Activated CD8-positive, alpha-beta T cell treated with anti-CD3 and anti-CD28 coated beads for 36 hours (primary cell): ENCODE measurements at regions not wholly inside any gene's neighbourhood (a gene's known extent, or its start where the extent isn't known, plus 50 kb on each side); places are given as distances from the start of the nearest gene placed in this dataset.

Experiments used
- ATAC-seq: fragments of 200-7000 bp; cut with Tn5 transposase; one replicate; pipeline ENCODE4 v1.10.0; 2021; ENCODE audit warnings: mild to moderate bottlenecking, moderate library complexity
- CTCF ChIA-PET: fragments of 350-600 bp; sonication (Branson Sonifier 250); formaldehyde crosslinking; loops from one replicate; lab custom pipeline; 2021; ENCODE audit warnings: antibody characterized with exemption; lab: Charles Lee
- POLR2A ChIA-PET: fragments of 350-600 bp; sonication (Branson Sonifier 250); formaldehyde crosslinking; loops from one replicate; lab custom pipeline; 2021; ENCODE audit warnings: antibody characterized with exemption; lab: Charles Lee
- DNase-seq: peaks from one replicate; pipeline ENCODE4 v3.0.0-alpha.2; 2020
- H3K27ac Mint-ChIP-seq: one replicate; pipeline ENCODE4 v1.8.0; 2021; ENCODE audit warnings: mild to moderate bottlenecking, mixed read lengths
- H3K27me3 Mint-ChIP-seq: one replicate; pipeline ENCODE4 v1.8.0; 2021; ENCODE audit warnings: mixed read lengths
- H3K36me3 Mint-ChIP-seq: one replicate; pipeline ENCODE4 v1.8.0; 2021; ENCODE audit warnings: low read depth, mixed read lengths
- H3K4me1 Mint-ChIP-seq: one replicate; pipeline ENCODE4 v1.8.0; 2021; ENCODE audit warnings: low read depth, mixed read lengths
- H3K4me3 Mint-ChIP-seq: one replicate; pipeline ENCODE4 v1.8.0; 2021; ENCODE audit warnings: mild to moderate bottlenecking, moderate library complexity, mixed read lengths
- H3K9me3 Mint-ChIP-seq: one replicate; pipeline ENCODE4 v1.8.0; 2021; ENCODE audit warnings: mixed read lengths
- intact Hi-C: fragments of 100-400 bp; cut with micrococcal nuclease; formaldehyde crosslinking; loops from one replicate; pipeline ENCODE4 v1.10.0; 2022
- TF ChIP-seq, protein P1 (sequence below): fragments of 200-600 bp; IDR thresholded peaks from one replicate; pipeline ENCODE4 v1.8.0; 2022; ENCODE audit warnings: antibody characterized with exemption, mild to moderate bottlenecking

DNA sequence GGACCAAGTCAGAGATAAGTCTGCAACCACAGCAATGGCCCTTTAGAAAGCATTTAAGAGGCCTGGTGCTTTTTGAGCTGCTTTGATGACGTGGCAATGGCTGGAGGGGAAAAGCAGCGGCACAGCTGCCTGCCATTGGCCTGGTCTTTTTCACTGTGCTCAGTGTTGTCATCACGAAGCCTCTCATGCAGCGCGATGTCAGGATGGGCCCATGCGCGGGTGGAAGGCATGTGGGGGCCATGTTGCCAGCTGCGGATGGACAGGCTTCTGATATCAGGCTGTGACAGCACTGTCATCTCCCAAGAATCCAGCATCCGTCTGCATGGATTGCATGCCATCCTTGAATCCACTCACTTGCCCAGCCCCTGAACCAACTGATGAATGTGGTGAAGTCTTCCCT lies 204.5 kb downstream of the ACKR3 start:
- no peaks in the 10 kb centered on the region for H3K4me1 Mint-ChIP-seq
- POLR2A ChIA-PET, result no interaction called here
- intact Hi-C loops, result no loop called here
- CTCF ChIA-PET, result no interaction called here
- ATAC-seq (no peak), DNase-seq (no peak)
- H3K27me3 Mint-ChIP-seq, result peaks cover 2% of the 10 kb centered on the region
- no peaks in the 10 kb centered on the region for H3K36me3 Mint-ChIP-seq
- H3K9me3 Mint-ChIP-seq, result no peaks in the 10 kb centered on the region
- no peak overlapping the region for H3K4me3 Mint-ChIP-seq
- H3K27ac Mint-ChIP-seq, result no peak overlapping the region
- TF ChIP-seq, protein P1, sequence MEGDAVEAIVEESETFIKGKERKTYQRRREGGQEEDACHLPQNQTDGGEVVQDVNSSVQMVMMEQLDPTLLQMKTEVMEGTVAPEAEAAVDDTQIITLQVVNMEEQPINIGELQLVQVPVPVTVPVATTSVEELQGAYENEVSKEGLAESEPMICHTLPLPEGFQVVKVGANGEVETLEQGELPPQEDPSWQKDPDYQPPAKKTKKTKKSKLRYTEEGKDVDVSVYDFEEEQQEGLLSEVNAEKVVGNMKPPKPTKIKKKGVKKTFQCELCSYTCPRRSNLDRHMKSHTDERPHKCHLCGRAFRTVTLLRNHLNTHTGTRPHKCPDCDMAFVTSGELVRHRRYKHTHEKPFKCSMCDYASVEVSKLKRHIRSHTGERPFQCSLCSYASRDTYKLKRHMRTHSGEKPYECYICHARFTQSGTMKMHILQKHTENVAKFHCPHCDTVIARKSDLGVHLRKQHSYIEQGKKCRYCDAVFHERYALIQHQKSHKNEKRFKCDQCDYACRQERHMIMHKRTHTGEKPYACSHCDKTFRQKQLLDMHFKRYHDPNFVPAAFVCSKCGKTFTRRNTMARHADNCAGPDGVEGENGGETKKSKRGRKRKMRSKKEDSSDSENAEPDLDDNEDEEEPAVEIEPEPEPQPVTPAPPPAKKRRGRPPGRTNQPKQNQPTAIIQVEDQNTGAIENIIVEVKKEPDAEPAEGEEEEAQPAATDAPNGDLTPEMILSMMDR, result no peak

DNA sequence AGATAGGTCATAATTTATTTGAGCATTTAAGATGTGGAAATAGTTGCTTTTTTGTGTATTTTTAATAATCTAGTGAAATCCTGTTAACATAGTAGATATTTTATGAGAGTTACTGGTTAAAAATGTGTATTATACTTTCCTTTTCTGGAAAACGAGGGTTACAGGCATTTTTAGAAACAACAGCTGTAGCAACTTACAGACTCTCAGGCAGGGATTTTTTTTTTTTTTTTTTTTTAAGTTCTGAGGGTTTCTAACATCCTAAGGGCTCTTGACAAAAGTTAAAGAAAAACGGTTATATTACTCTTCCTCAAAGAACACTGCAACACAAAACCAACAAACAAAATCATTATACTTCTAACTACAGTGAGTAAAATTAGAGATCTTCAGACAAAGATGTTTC lies 205.9 kb downstream of the ACKR3 start:
- Mint-ChIP-seq H3K27ac (no peak overlapping the region), H3K36me3 (no peaks in the 10 kb centered on the region), H3K4me1 (no peaks in the 10 kb centered on the region), H3K4me3 (no peak overlapping the region), H3K9me3 (no peaks in the 10 kb centered on the region), H3K27me3 (peaks cover 2% of the 10 kb centered on the region)
- DNase-seq, result no peak
- CTCF ChIA-PET, result no interaction called here
- no peak for ATAC-seq
- intact Hi-C loops, result no loop called here
- POLR2A ChIA-PET, result no interaction called here
- TF ChIP-seq, protein P1, result no peak

DNA sequence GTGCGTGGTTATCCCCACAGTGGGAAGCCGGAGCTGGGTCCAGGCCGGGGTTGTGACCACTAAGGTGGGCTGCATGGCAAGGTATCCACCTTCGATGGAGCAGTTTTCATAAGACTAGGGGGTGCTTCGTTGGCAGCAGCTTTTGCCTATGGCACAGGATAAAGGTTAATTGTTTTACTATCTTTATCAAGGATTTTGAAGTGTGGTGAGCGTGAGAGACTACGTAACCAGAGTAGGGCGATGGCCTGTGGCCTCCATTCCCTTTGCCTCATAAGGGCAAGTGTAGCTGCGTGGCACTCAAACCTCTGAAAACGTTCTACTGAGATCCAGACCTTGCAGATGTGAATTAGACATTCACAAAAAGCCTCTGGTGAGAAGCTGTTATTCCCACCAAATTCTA lies 206.6 kb downstream of the ACKR3 start:
- Mint-ChIP-seq H3K4me3 (no peak overlapping the region), H3K27me3 (peaks cover 2% of the 10 kb centered on the region), H3K4me1 (no peaks in the 10 kb centered on the region), H3K9me3 (no peaks in the 10 kb centered on the region), H3K27ac (no peak overlapping the region), H3K36me3 (no peaks in the 10 kb centered on the region)
- TF ChIP-seq, protein P1, result no peak
- DNase-seq (no peak), ATAC-seq (no peak)
- ChIA-PET CTCF (no interaction called here), POLR2A (no interaction called here)
- intact Hi-C loops, result no loop called here

DNA sequence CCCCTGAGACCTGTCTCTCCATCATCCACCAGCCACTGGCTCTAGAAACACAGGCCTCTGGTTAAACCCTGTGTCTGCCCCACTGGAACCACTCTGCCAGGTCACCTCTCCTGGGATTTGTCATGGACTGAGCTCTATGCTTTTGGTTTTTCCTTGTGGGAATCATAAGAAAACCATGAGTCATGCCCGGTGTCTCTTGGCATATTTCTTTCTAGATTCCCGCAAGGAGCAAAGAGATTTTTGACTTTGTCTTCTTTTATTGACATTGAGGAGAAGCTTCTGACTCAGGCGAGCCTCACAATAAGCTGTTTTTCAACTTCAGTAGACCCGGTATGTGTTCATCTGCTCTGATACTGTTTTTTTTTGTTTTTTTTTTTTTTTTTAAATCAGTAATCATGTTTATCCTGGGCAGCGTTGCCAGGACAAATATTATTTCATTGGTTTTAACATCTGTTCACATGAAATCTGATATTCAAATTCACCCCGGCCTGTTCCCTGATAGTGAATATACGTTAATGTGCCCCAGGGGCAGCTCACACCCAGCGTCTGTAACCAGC lies 207.1 kb downstream of the ACKR3 start:
- TF ChIP-seq, protein P1, result no peak
- ATAC-seq, result no peak
- no peak overlapping the region for H3K27ac Mint-ChIP-seq
- no peaks in the 10 kb centered on the region for H3K4me1 Mint-ChIP-seq
- DNase-seq, result no peak
- ChIA-PET POLR2A (no interaction called here), CTCF (no interaction called here)
- no peaks in the 10 kb centered on the region for H3K36me3 Mint-ChIP-seq
- H3K4me3 Mint-ChIP-seq, result no peak overlapping the region
- intact Hi-C loops, result no loop called here
- H3K27me3 Mint-ChIP-seq, result peaks cover 7% of the 10 kb centered on the region
- no peaks in the 10 kb centered on the region for H3K9me3 Mint-ChIP-seq

DNA sequence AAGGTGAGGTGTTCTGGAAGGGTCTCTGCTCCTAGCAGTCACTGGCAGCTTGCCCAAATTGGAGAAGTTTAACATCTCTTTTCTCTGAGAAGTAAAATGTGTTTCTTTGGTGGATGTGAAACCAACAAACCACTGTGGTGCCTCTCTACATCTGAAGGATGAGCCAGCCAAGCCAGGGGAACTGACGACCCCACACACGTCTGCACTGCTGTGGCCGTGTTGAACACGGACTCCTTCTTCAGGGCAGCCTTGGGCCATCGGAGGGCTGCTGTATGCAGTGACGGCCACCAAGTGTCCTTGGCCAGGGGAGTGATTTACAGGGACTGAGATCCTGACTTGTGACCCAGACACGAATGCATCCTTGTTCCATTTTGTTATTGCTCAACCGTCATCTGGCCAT lies 207.8 kb downstream of the ACKR3 start:
- ATAC-seq (no peak), DNase-seq (no peak)
- H3K36me3 Mint-ChIP-seq, result no peaks in the 10 kb centered on the region
- no peak overlapping the region for H3K4me3 Mint-ChIP-seq
- no peaks in the 10 kb centered on the region for H3K4me1 Mint-ChIP-seq
- no peaks in the 10 kb centered on the region for H3K9me3 Mint-ChIP-seq
- ChIA-PET CTCF (no interaction called here), POLR2A (no interaction called here)
- TF ChIP-seq, protein P1, result no peak
- intact Hi-C loops, result no loop called here
- H3K27ac Mint-ChIP-seq, result no peak overlapping the region
- H3K27me3 Mint-ChIP-seq, result peaks cover 7% of the 10 kb centered on the region
